PFSK-1 (cell line): ENCODE measurements at regions not wholly inside any gene's neighbourhood (a gene's known extent, or its start where the extent isn't known, plus 50 kb on each side); places are given as distances from the start of the nearest gene placed in this dataset.

Experiments used
- FOXP2 ChIP-seq: optimal IDR thresholded peaks from 2 replicates; pipeline ENCODE3; 2011; ENCODE audit warnings: borderline replicate concordance, control low read depth, inconsistent platforms; ENCODE audit not compliant: insufficient read depth; ENCODE audit errors: extremely low read length, extremely low read depth
- POLR2AphosphoS5 ChIP-seq: IDR thresholded peaks from 2 replicates; pipeline ENCODE4 v1.6.1; 2012; ENCODE audit warnings: low read depth, mild to moderate bottlenecking, control low read depth, low read length, moderate library complexity
- SIN3A ChIP-seq: IDR thresholded peaks from 2 replicates; pipeline ENCODE4 v1.6.1; 2012; ENCODE audit warnings: mild to moderate bottlenecking, low read length, moderate library complexity, borderline replicate concordance; ENCODE audit not compliant: insufficient read depth
- TAF1 ChIP-seq: IDR thresholded peaks from 2 replicates; pipeline ENCODE4 v1.6.1; 2012; ENCODE audit warnings: low read length, control low read depth, borderline replicate concordance; ENCODE audit not compliant: insufficient read depth
- TF ChIP-seq, protein P1 (sequence below), 2 experiments: IDR thresholded peaks; 2 replicates each; pipeline versions ENCODE4 v1.6.1 to v1.8.0; 2011 to 2012; ENCODE audit warnings: low read depth in 2 of 2, low read length in 2 of 2, control low read depth in 1 of 2, inconsistent platforms in 1 of 2, mild to moderate bottlenecking in 1 of 2, moderate library complexity in 1 of 2; ENCODE audit not compliant: insufficient read depth in 1 of 2

DNA sequence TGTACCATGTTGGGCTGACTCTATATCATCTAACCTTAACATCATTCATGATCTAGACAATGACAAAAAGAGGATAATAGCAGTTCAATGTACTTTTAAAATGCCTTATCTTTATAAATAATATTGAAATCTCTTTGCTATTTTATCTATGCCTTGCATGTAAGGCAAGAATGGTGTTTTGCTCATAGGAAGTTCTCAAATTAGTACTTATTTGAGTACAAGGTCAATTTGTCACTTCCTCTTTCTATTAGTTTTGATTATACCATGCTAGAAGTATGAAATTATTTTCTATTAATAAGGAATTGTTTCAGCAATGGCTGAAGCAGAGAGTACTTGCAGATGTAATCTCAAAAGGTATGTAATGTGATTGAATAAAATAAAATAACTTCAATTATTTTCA lies 1285.4 kb upstream of the TENM4 start:
- TF ChIP-seq, protein P1, sequence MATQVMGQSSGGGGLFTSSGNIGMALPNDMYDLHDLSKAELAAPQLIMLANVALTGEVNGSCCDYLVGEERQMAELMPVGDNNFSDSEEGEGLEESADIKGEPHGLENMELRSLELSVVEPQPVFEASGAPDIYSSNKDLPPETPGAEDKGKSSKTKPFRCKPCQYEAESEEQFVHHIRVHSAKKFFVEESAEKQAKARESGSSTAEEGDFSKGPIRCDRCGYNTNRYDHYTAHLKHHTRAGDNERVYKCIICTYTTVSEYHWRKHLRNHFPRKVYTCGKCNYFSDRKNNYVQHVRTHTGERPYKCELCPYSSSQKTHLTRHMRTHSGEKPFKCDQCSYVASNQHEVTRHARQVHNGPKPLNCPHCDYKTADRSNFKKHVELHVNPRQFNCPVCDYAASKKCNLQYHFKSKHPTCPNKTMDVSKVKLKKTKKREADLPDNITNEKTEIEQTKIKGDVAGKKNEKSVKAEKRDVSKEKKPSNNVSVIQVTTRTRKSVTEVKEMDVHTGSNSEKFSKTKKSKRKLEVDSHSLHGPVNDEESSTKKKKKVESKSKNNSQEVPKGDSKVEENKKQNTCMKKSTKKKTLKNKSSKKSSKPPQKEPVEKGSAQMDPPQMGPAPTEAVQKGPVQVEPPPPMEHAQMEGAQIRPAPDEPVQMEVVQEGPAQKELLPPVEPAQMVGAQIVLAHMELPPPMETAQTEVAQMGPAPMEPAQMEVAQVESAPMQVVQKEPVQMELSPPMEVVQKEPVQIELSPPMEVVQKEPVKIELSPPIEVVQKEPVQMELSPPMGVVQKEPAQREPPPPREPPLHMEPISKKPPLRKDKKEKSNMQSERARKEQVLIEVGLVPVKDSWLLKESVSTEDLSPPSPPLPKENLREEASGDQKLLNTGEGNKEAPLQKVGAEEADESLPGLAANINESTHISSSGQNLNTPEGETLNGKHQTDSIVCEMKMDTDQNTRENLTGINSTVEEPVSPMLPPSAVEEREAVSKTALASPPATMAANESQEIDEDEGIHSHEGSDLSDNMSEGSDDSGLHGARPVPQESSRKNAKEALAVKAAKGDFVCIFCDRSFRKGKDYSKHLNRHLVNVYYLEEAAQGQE (IDR thresholded peaks at IDR 0.05; ENCODE audit: insufficient read depth in 1 of 2, low read depth in 2 of 2, low read length in 2 of 2), result no peak
- TF ChIP-seq SIN3A (no peak), FOXP2 (no peak), TAF1 (no peak), POLR2AphosphoS5 (no peak)

DNA sequence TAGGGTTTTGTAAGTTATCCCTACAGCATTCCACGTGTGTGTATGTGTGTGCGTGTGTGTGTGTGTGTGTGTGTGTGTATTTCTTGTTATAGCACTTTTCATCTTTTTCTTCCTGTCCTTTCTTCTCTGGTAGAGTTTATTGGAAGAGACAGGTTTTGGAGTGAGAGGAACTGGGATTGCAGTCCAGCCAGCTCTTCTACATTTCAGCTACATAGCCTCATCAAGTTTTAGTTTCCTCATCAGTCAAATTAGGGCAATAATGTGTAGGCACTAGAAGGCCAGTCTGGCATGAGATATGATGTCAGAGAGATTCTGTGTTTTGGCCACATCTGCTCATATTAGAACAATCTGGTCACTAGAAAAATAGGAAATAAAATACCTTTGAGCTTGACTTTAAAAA lies 1283.5 kb upstream of the TENM4 start:
- TF ChIP-seq FOXP2, result no peak
- no peak for TF ChIP-seq SIN3A
- TF ChIP-seq, protein P1 (IDR thresholded peaks at IDR 0.05; ENCODE audit: insufficient read depth in 1 of 2, low read depth in 2 of 2, low read length in 2 of 2), result no peak
- no peak for TF ChIP-seq POLR2AphosphoS5
- no peak for TF ChIP-seq TAF1

DNA sequence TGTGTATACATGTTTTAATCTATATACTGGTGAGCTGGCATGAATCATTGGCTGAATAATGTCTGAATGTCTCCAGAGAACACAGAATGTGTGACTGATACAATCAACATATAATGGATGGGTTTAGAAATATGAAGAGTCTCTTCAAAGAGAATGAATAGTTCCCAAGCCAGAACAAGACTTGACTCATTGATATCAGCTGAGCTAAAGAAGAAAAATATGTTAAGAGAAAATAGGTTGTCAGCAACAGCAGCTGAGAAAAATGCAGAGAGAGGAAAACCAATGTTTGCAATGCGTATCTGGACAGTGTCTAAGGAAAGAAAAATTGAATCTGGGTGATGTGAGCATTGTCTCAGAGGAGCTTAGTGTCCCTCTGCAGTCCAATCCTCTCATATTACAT lies 1281.8 kb upstream of the TENM4 start:
- TF ChIP-seq FOXP2 (no peak), TAF1 (no peak), SIN3A (no peak), POLR2AphosphoS5 (no peak)
- TF ChIP-seq, protein P1 (IDR thresholded peaks at IDR 0.05; ENCODE audit: insufficient read depth in 1 of 2, low read depth in 2 of 2, low read length in 2 of 2), result no peak

DNA sequence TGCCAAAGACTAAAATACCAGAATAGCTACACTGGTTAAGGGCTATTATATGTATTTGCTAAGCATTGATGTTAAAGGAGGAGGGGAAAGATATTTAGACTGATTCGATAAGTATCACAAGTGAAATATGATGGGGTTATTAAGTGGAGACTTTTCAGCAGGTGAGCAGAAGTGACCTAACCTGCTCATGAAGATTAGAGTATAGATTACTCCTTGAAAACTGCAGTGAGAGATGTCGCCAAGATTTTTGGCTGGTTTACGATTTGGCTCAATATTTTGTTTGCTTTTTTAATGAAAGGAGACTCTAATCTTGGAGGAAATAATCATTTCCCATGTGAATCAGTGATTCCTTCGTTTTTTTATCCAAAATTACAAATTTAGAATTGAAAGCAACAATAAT lies 1279.5 kb upstream of the TENM4 start:
- TF ChIP-seq TAF1 (no peak), POLR2AphosphoS5 (no peak), FOXP2 (no peak), SIN3A (no peak)
- TF ChIP-seq, protein P1 (IDR thresholded peaks at IDR 0.05; ENCODE audit: insufficient read depth in 1 of 2, low read depth in 2 of 2, low read length in 2 of 2), result no peak

DNA sequence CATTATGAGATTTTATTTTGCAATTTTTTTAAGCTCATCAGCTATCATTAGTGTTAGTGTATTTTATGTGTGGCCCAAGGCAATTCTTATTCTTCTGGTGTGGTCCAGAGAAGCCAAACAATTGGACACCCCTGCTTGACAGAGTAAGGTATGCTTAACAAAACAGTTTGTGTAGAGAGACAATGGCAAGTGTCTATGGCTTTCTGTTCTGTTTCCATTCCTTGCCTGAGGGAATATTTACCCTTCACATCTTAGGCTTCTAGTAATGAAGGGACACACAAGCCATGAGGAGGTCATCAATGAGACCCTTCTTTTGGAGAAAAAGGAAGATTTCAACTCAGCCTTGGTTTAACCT lies 1278.4 kb upstream of the TENM4 start:
- TF ChIP-seq FOXP2, result no peak
- no peak for TF ChIP-seq POLR2AphosphoS5
- TF ChIP-seq TAF1, result no peak
- no peak for TF ChIP-seq SIN3A
- TF ChIP-seq, protein P1 (IDR thresholded peaks at IDR 0.05; ENCODE audit: insufficient read depth in 1 of 2, low read depth in 2 of 2, low read length in 2 of 2), result no peak
